GM19468 (cell line): ENCODE measurements at regions not wholly inside any gene's neighbourhood (a gene's known extent, or its start where the extent isn't known, plus 50 kb on each side); places are given as distances from the start of the nearest gene placed in this dataset.

Experiments
- ATAC-seq: cut with Tn5 transposase; IDR thresholded peaks from one replicate; pipeline ENCODE4 v1.9.1; 2021; ENCODE audit warnings: mild to moderate bottlenecking, moderate library complexity, moderate number of reproducible peaks; ENCODE audit not compliant: unreplicated experiment; ENCODE audit errors: extremely low read depth

DNA sequence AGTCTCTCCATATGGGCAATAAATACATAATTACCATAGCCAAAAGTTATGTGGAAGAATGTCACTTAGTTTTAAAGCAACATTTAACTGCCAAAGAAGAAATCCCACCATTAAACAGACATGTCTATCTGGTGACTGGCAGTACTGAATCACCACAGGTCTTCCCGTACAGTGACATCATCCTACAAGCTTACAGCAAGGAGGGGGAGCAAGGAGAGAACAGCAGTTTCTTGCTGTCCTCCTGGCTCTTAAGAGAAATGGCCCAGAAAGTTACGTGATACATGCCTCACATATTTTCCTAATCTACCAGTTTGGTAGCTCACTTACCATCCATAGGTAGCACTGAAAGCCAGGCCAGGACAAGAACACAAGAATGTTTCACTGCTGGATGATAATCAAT, 671.0 kb downstream of the DMRTA1 start:
- ATAC-seq: no peak

DNA sequence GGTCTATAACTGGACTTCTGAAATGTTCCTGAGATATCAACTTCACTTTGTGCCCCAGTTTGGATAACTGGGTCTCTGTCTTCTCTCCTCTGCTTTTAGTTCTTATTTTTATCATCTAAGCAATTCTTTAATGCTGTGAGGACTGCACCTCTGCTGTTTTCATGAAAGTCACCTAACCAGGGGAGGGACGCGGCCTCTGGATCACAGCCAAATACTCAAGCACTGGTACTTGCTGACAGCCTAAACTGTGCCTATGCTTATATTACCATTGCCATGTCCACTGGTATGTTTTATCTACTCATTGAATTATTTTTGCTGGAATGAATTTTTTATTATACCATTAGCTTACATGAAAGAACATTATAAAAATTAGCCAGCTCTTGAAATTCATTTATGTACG, 674.0 kb downstream of the DMRTA1 start:
- no peak for ATAC-seq

DNA sequence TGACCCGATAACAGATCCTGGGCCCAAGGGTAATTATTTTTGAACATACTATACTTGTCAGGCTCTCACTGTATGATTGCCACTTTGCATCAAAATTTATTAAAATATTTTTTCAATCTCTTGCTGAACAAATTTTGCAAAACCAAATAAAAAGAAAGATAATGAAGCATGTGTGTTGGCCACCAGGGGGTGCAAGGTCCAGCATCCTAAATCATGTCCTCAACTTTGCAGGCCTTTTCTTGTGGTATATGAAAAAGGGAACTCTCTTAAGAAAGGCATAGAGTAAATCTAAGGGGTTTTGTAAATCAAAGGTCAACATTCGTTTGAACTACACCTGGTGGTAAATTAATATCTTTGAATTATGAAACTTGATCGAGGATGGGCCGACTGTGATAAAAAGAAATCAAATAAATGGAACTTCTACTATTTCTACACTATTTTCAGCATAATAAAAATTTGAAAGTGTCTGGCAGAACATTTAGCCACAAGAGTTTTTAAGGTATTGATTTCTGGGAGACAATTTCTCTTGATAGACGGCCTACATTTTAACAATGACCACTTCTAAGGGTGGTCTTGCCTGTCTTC, 676.5 kb downstream of the DMRTA1 start:
- no peak for ATAC-seq

DNA sequence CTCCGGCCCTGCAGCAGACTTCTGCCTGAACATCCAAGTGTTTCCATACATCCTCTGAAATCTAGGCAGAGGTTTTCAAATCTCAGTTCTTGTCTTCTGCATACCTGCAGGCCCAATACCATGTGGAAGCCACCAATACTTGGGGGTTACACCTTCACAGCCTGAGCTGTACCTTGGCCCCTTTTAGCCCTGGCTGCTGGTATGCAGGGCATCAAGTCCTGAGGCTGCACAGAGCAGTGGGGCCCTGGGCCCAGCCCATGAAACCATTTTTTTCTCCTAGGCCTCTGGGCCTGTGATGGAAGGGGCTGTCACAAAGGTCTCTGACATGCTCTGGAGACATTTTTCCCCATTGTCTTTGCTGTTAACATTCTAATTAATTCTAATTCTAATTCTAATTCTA, 680.6 kb downstream of the ELAVL2 start:
- no peak for ATAC-seq

DNA sequence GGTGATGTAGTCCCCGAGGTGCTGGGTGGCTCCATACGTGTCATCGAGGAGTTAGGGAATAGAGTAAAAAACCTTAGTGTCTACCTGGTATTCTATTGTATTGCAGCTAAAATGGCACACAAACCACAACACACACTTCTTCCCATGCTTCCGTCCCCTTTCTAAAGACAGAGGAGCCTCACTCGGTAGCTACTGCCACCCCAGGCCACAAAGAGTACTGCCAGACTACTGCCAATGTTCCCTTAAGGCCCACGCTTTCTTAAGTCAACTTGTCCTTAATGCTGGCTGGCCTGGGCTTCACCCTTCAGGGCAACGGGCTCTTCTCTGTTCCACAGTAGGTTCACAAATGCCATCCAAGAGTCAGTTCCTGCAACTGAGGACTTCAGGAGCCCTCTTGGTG, 673.0 kb downstream of the ELAVL2 start:
- ATAC-seq: no peak

DNA sequence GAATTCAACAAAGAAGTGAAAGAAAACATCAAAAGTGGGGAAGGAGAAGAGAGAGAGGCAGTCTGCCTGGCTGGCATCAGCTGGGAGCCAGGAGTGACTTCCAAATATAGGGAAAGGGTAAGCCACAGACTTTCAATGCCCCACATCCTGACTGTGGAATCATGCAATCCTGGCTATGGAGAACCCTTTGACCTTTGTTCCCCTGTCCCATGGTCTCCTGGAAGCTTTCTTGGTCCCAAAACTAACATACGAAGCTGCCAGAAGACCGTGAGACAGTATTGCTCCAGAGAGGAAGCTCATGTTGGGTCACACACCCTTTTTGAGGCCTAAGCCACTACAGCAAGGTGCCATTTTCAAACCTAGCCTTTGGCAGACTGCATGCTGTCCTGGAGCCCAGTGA, 665.5 kb downstream of the ELAVL2 start:
- no peak for ATAC-seq

DNA sequence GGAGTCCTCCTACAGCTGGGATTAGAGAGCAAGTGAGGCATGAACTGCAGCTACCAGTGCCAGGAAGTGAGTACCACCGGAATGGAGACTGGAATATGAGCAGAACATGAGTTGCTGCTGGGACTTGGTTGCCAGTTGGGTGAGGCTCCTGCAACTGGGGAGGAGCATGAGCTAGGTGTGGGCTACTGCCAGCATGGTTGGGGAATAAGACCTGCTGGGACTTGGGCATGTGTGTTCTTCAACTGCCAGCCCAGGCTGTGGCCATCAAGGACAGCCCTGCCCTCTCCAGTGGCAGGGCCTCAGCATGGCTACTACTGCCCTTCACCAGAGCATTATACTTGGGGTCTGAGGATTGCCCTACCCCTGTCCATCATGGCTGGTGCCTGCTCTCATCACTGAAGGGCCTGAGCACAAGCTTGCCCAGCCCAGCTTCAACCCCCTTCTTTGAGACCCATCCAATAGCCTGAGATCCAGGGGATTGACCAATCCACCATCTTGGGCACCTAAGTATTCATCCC, 665.0 kb downstream of the ELAVL2 start:
- no peak for ATAC-seq

DNA sequence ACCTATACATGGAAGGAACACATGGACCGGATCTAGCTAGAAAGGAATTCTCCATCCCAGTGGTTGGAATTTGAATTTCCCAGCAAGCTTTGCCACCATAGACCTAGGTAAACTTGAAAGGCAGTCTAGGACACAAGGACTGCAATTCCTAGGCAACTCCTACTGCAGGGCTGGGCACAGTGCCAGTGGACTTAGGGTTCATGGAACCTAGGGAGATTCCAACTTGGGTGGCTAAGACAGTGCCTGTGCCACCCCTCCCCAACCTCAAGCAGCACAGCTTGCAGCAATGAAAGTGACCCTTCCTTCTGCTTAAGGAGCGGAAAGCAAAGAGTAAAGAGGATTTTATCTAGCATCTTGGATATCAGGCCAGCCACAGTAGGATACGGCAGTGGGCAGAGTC, 663.3 kb downstream of the ELAVL2 start:
- ATAC-seq: no peak

DNA sequence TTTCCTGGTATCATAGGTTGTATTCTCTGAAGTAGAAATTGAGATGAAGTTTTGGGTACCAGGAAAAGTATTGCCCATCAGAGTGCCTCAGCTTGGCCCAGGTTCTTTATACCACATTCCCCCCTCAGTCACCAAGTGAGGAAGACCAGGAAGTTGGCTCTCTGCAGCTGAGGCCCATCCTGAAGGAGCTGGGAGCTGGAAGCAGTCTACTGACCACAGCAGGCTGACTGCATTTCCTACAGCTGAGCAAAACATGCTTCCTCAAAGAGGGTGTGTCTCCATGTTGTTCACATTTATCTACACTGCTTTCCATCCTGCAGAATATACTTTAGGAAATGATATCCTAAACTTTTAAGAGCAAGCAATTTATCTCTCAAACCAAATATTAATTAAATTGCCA, 654.6 kb downstream of the ELAVL2 start:
- ATAC-seq: no peak

DNA sequence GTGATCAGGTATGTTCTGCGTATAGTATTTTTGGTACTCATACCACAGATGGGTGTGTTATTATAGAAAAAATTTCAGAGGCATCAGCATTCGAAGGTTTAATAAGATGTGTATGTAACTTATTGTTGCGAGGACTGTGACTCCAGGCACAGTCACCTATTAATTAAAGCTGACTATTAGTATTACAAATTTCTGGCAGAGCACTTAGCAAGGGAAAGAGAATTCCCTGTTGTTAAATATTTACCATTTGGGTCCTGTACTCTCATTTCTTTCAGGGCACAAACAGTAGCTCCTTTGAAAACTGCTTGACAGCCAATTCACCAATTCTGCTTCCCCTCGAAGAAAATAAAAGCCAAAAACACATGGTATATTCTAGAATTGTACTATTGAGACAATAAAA, 653.8 kb downstream of the ELAVL2 start:
- no peak for ATAC-seq

DNA sequence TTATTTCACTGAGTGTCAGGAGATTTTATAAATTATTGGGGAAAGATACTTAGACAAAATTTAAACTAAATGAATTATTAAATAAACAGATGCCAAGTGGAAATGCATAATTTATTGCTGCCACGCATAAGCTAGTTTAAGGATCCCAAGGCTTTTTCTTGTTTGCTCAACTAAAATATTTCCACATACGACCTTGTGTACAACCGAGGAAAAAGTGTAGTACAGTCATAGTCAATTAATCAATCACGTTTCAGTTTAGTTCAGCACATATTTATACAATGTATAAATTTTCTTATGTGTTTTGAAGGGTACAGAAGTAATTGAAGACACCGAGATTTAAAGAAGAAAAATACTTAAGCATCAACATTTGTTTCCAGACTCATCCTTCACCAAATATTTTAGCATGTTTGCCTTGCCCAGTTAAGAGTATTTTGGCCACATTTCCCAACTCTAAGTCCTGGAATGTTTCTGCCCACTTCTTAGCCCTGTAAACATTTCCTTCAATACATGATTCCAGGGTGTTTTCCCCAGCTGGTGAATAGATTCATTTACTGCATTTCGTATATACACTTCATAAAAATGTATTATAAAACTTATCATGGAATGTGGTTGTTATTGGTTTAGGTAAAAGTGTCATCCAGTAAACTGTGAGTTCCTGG, 652.9 kb downstream of the ELAVL2 start:
- no peak for ATAC-seq

DNA sequence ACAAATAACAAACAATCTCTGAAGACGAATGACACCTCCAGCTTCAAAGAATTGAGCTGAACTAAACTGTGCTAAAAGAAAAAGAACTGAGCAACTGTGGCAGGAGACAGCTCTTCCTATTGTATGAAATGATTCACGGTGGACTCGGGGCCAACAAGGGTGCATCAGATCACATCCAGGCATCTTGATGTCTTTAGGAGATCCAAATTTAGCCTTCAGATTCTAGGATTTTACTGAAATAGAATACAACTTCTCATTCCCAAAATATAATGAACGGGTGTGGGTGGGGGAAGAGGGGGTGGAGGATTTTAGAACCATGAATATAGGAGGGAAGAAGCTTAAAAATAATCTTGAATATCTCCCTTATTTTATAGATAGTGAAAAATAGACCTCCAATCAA, 631.8 kb downstream of the ELAVL2 start:
- ATAC-seq: no peak

DNA sequence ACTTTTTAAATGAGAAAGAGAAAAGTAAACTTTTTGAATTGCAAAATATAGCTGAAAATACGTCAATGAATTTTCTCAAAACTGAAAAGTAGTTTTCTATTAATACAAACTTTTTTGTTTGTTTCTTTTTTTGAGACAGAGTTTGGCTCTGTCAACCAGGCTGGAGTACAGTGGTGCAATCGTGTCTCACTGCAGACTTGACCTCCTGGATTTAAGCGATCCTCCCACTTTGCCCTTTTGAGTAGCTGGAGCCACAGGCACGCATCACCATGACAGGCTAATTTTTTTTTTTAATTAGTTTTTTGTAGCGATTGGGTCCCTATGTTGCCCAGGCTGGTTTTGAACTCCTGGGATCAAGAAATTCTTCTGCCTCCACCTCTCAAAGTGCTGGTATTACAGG, 610.4 kb downstream of the ELAVL2 start:
- ATAC-seq: no peak

DNA sequence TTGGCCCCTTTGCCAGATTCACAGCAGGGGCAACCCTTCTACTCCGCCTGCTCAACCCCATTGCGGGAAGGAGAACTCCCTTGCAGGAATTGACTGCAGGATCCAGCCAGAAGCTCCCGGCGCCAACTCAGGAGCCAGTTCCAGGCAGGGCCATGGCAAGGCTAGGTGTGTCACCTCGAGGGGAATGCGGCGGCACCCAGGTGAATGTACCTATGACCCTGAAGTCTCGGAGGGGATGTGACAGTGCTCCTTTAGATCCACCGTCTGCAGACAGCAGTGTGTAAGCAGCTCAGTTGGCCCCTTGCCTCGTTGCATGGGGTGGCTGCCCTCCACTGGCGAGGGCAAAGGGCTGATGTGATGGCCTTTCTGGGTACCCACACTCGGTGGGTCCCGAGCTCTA, 606.6 kb downstream of the ELAVL2 start:
- ATAC-seq: no peak

DNA sequence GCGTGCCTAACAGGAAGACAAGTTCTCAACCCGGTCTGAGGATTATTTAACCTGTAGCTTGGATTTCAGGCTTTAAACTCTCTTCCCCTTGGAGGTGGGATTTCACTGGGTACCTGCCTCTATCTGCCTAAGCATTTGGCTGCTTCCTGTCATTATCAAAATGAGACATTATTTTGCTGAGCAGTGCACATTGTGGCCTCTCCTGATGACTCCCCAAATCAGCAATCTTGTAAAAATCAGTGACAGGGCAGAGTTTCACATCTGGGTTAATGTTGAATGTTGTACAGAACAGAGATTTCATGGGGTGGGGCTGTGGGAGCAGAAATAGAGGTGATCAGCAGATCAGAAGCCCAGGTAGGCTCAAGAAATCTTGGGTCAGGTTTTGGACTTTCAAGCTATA, 605.9 kb downstream of the ELAVL2 start:
- ATAC-seq: no peak

DNA sequence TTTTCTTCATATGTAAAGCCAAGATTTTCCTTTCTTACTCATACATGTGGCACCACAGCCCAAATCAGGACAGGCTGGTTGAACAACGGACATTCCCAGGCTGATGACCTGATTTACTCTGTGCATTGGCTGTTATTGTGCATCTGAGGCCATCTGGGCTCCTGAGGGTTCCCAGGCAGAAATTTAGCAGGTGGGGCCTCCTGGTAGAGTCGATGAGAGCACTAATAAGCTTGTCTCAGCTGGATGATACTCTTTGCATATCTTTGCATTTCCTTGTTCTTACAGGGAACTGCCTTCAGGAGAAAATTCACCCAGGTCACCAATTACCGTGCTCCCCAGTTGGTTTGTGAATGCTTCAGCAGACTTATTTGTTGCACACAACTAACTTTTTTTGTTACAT, 605.1 kb downstream of the ELAVL2 start:
- no peak for ATAC-seq

DNA sequence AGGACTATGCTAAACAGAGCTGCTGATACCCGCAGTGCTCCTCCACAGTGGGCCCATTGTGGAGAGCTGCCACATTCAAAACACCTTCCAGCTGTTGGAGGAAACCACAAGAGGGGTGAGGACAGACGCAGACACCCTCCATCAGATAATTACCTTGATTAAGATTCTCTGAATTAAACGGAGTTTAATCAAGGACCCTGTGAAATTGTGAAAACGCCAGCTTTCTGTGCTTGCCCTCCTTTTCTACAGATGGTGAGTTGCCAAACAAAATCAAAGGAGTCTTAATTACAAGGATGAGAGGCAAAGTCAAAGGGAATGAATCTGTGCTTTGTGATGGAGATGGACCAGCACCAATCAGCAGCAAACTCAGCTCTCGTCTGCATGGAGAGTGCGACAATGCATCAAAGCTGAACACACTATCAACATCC, 596.1 kb downstream of the ELAVL2 start:
- no peak for ATAC-seq

DNA sequence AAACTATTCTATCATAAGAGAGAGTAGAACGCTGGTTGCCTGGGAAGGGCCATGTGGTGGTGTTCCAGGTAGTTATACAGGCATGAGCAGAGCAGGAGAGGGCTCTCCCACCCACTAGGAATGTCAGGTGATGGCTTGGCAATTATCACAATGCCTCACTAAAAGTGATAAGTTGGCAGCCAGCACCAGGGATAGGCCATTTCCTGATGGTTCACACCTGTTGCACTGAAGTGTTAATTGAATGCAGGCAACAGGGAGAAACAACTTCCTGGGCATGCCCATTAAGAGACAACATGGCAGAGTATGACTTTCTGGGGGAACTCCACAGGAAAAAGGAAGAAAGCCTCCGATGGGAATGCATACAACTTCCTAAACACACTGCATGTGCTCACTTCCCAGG, 593.2 kb downstream of the ELAVL2 start:
- ATAC-seq: no peak

DNA sequence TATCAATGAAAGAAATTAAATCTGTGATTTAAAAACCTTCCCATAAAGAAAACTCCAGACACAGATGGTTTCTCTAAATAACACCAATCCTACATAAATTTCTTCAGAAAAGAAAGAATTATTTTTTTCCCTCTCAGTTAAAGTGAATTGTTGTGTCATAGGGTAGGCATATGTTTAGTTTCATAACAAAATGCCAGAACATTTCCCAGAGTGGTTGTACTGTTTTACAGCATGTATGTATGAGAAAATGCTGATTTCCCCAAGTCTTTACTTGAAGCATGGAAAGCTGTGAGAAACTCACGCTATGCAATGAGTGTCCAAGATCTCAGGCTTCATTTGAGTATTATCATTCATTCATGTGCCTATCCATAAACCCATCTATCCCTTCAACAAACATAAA, 582.5 kb downstream of the ELAVL2 start:
- ATAC-seq: no peak

DNA sequence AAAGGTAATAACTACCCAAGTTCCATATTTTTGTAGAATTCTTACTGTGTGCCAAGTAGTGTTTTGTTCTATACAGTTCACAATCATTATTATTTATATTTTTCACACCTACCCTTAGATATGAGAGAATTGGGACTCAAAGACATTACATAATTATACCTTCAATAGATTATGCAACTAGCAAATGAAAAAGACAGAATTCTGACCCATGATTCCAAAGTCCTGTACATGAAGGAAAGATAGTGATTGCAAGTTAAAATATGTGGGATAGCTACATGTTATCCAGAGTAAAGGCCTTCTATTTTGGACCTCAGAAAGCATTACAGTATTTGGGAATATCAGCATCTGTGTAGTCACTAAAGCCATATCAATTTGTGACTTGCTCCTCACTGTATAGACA, 581.0 kb downstream of the ELAVL2 start:
- no peak for ATAC-seq

DNA sequence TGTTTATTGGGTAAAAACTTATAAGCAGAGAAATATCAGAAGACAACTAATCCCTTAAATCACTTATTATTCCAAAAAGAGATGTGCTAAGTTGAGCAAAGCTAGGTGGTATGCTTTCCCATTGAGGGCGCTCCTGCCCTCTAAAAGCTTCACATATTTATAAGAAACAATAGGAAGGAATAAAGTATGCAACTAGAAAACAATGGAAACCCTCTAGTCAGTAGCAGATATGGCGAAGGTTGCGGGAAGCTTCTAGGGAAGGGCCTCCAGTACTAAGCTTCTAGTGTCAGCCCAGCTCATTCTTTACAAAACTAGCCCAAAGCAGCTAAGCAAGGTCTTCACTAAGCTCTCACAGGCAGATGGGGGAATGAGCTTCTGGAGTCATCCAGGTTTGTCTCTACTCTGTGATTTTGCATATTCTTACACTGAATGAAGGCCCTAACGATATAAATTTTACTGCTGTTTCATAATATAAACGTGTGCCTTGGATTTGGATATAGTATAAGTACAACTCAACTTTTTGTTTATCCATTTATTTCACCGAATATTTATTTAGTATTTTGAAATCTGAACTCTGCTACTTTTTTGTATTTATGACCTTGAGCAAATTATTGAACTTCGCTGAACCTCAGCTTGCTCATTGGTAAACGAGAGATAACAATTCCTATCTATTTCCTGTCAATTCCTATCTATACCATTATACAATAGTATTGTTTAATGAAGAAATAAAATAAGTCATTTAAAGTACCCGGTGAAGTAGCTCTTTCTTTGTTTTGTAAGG, 571.4 kb downstream of the ELAVL2 start:
- ATAC-seq: no peak
